ENCODE measurements at regions not wholly inside any gene's neighbourhood (a gene's known extent, or its start where the extent isn't known, plus 50 kb on each side); places are given as distances from the start of the nearest gene placed in this dataset.
A peak's percentile ranks its signal among the peaks of the same experiment; 100 is the strongest.

- no peaks in the 10 kb centered on the region for H3K36me3 ChIP-seq (ENCODE audit: control insufficient read depth in 2 of 2, insufficient read depth in 2 of 2, low read length in 1 of 2)
- no peaks in the 10 kb centered on the region for H3K4me1 ChIP-seq (ENCODE audit: control insufficient read depth in 2 of 2, insufficient read depth in 2 of 2, low read length in 2 of 2)
- no peak overlapping the region for H3K27ac ChIP-seq (ENCODE audit: low read depth in 1 of 2, low read length in 1 of 2)
- WGBS = 95% methylated on average over 14 of the region's 14 CpGs
- no peaks in the 10 kb centered on the region for H3K9me3 ChIP-seq (ENCODE audit: control insufficient read depth in 2 of 2, insufficient read depth in 1 of 2, low read length in 1 of 2)
- no peak for DNase-seq (ENCODE audit: low read depth in 6 of 9, low spot score in 9 of 9)
- H3K4me3 ChIP-seq (ENCODE audit: low read length in 2 of 2) = no peak overlapping the region
- no peaks in the 10 kb centered on the region for H3K27me3 ChIP-seq (ENCODE audit: control insufficient read depth in 2 of 2, insufficient read depth in 1 of 2, low read length in 1 of 2)
These were observed 185.6 kb downstream of the INSC start for GRCh38 chr11:15300341-15300740.

GRCh38 chr11:15307619-15308024 lies 192.9 kb downstream of the INSC start:
- H3K4me3 ChIP-seq (ENCODE audit: low read length in 2 of 2) = no peak overlapping the region
- no peak overlapping the region for H3K27ac ChIP-seq (ENCODE audit: low read depth in 1 of 2, low read length in 1 of 2)
- DNase-seq (ENCODE audit: low read depth in 6 of 9, low spot score in 9 of 9) = peak in 3 of 9 donors; percentile 2 to 37 (median 6)
- H3K9me3 ChIP-seq (ENCODE audit: control insufficient read depth in 2 of 2, insufficient read depth in 1 of 2, low read length in 1 of 2) = no peaks in the 10 kb centered on the region
- no peaks in the 10 kb centered on the region for H3K36me3 ChIP-seq (ENCODE audit: control insufficient read depth in 2 of 2, insufficient read depth in 2 of 2, low read length in 1 of 2)
- WGBS = under 1% methylated on average over 4 of the region's 4 CpGs
- no peaks in the 10 kb centered on the region for H3K27me3 ChIP-seq (ENCODE audit: control insufficient read depth in 2 of 2, insufficient read depth in 1 of 2, low read length in 1 of 2)
- peaks cover 0 to 6% of the 10 kb centered on the region in 2 donors for H3K4me1 ChIP-seq (ENCODE audit: control insufficient read depth in 2 of 2, insufficient read depth in 2 of 2, low read length in 2 of 2)

GRCh38 chr11:15308840-15309239 lies 194.1 kb downstream of the INSC start:
- Histone ChIP-seq H3K27me3 (ENCODE audit: control insufficient read depth in 2 of 2, insufficient read depth in 1 of 2, low read length in 1 of 2) (no peaks in the 10 kb centered on the region), H3K27ac (ENCODE audit: low read depth in 1 of 2, low read length in 1 of 2) (no peak overlapping the region), H3K9me3 (ENCODE audit: control insufficient read depth in 2 of 2, insufficient read depth in 1 of 2, low read length in 1 of 2) (no peaks in the 10 kb centered on the region), H3K4me1 (ENCODE audit: control insufficient read depth in 2 of 2, insufficient read depth in 2 of 2, low read length in 2 of 2) (peaks cover 0 to 6% of the 10 kb centered on the region in 2 donors), H3K36me3 (ENCODE audit: control insufficient read depth in 2 of 2, insufficient read depth in 2 of 2, low read length in 1 of 2) (no peaks in the 10 kb centered on the region), H3K4me3 (ENCODE audit: low read length in 2 of 2) (no peak overlapping the region)
- 50% methylated on average over 2 of the region's 2 CpGs for WGBS
- DNase-seq (ENCODE audit: low read depth in 6 of 9, low spot score in 9 of 9) = no peak

GRCh38 chr11:15309296-15309695 lies 194.6 kb downstream of the INSC start:
- Histone ChIP-seq H3K4me3 (ENCODE audit: low read length in 2 of 2) (no peak overlapping the region), H3K27ac (ENCODE audit: low read depth in 1 of 2, low read length in 1 of 2) (no peak overlapping the region), H3K36me3 (ENCODE audit: control insufficient read depth in 2 of 2, insufficient read depth in 2 of 2, low read length in 1 of 2) (no peaks in the 10 kb centered on the region), H3K27me3 (ENCODE audit: control insufficient read depth in 2 of 2, insufficient read depth in 1 of 2, low read length in 1 of 2) (no peaks in the 10 kb centered on the region), H3K9me3 (ENCODE audit: control insufficient read depth in 2 of 2, insufficient read depth in 1 of 2, low read length in 1 of 2) (no peaks in the 10 kb centered on the region), H3K4me1 (ENCODE audit: control insufficient read depth in 2 of 2, insufficient read depth in 2 of 2, low read length in 2 of 2) (peaks cover 0 to 6% of the 10 kb centered on the region in 2 donors)
- DNase-seq (ENCODE audit: low read depth in 6 of 9, low spot score in 9 of 9) = no peak
- 96% methylated on average over 1 of the region's 1 CpG for WGBS

GRCh38 chr11:15313862-15314261 lies 199.1 kb downstream of the INSC start:
- no peak for DNase-seq (ENCODE audit: low read depth in 6 of 9, low spot score in 9 of 9)
- Histone ChIP-seq H3K27ac (ENCODE audit: low read depth in 1 of 2, low read length in 1 of 2) (no peak overlapping the region), H3K4me3 (ENCODE audit: low read length in 2 of 2) (no peak overlapping the region), H3K36me3 (ENCODE audit: control insufficient read depth in 2 of 2, insufficient read depth in 2 of 2, low read length in 1 of 2) (no peaks in the 10 kb centered on the region), H3K27me3 (ENCODE audit: control insufficient read depth in 2 of 2, insufficient read depth in 1 of 2, low read length in 1 of 2) (no peaks in the 10 kb centered on the region), H3K4me1 (ENCODE audit: control insufficient read depth in 2 of 2, insufficient read depth in 2 of 2, low read length in 2 of 2) (no peaks in the 10 kb centered on the region), H3K9me3 (ENCODE audit: control insufficient read depth in 2 of 2, insufficient read depth in 1 of 2, low read length in 1 of 2) (no peaks in the 10 kb centered on the region)
- WGBS = 95% methylated on average over 2 of the region's 2 CpGs

- WGBS = 90% methylated on average over 9 of the region's 9 CpGs
- no peak overlapping the region for H3K4me3 ChIP-seq (ENCODE audit: low read length in 2 of 2)
- no peaks in the 10 kb centered on the region for H3K9me3 ChIP-seq (ENCODE audit: control insufficient read depth in 2 of 2, insufficient read depth in 1 of 2, low read length in 1 of 2)
- no peaks in the 10 kb centered on the region for H3K4me1 ChIP-seq (ENCODE audit: control insufficient read depth in 2 of 2, insufficient read depth in 2 of 2, low read length in 2 of 2)
- no peaks in the 10 kb centered on the region for H3K36me3 ChIP-seq (ENCODE audit: control insufficient read depth in 2 of 2, insufficient read depth in 2 of 2, low read length in 1 of 2)
- DNase-seq (ENCODE audit: low read depth in 6 of 9, low spot score in 9 of 9) = no peak
- H3K27me3 ChIP-seq (ENCODE audit: control insufficient read depth in 2 of 2, insufficient read depth in 1 of 2, low read length in 1 of 2) = no peaks in the 10 kb centered on the region
- no peak overlapping the region for H3K27ac ChIP-seq (ENCODE audit: low read depth in 1 of 2, low read length in 1 of 2)
These were observed 204.1 kb downstream of the INSC start for GRCh38 chr11:15318814-15319213.

- no peaks in the 10 kb centered on the region for H3K27me3 ChIP-seq (ENCODE audit: control insufficient read depth in 2 of 2, insufficient read depth in 1 of 2, low read length in 1 of 2)
- H3K4me3 ChIP-seq (ENCODE audit: low read length in 2 of 2) = no peak overlapping the region
- WGBS = 87% methylated on average over 2 of the region's 2 CpGs
- H3K36me3 ChIP-seq (ENCODE audit: control insufficient read depth in 2 of 2, insufficient read depth in 2 of 2, low read length in 1 of 2) = no peaks in the 10 kb centered on the region
- DNase-seq (ENCODE audit: low read depth in 6 of 9, low spot score in 9 of 9) = no peak
- no peaks in the 10 kb centered on the region for H3K4me1 ChIP-seq (ENCODE audit: control insufficient read depth in 2 of 2, insufficient read depth in 2 of 2, low read length in 2 of 2)
- H3K27ac ChIP-seq (ENCODE audit: low read depth in 1 of 2, low read length in 1 of 2) = no peak overlapping the region
- H3K9me3 ChIP-seq (ENCODE audit: control insufficient read depth in 2 of 2, insufficient read depth in 1 of 2, low read length in 1 of 2) = no peaks in the 10 kb centered on the region
These were observed 211.8 kb downstream of the INSC start for GRCh38 chr11:15326520-15326919.

- no peaks in the 10 kb centered on the region for H3K4me1 ChIP-seq (ENCODE audit: control insufficient read depth in 2 of 2, insufficient read depth in 2 of 2, low read length in 2 of 2)
- no peak overlapping the region for H3K27ac ChIP-seq (ENCODE audit: low read depth in 1 of 2, low read length in 1 of 2)
- DNase-seq (ENCODE audit: low read depth in 6 of 9, low spot score in 9 of 9) = peak in 2 of 9 donors; percentile 2 to 10
These were observed 213.1 kb downstream of the INSC start for GRCh38 chr11:15327786-15328231.

DNA sequence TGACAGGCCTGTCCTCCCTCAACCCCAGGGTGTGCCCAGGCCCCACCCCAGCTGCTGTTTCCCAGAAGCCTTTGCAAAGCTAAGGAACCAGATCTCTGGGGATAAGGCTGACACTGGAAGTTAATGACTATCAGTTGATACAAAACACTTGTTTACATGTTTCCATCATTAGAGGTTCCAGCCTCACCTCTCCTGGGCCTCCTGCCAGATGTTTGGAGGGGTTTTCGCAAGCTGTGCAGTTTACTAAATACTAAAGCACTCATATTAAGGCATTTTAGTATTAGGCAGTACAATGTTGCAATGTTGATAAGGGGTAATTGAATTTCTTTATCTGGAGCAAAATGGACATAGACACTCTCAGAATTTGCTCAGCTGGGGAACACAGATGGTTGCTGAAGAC lies 218.7 kb downstream of the INSC start:
- no peaks in the 10 kb centered on the region for H3K4me1 ChIP-seq (ENCODE audit: control insufficient read depth in 2 of 2, insufficient read depth in 2 of 2, low read length in 2 of 2)

More at GRCh38 chr11:15327786-15328231, 213.1 kb downstream of the INSC start:
- WGBS = 70% methylated on average over 4 of the region's 4 CpGs
- H3K27me3 ChIP-seq (ENCODE audit: control insufficient read depth in 2 of 2, insufficient read depth in 1 of 2, low read length in 1 of 2) = no peaks in the 10 kb centered on the region
- no peak overlapping the region for H3K4me3 ChIP-seq (ENCODE audit: low read length in 2 of 2)
- no peaks in the 10 kb centered on the region for H3K9me3 ChIP-seq (ENCODE audit: control insufficient read depth in 2 of 2, insufficient read depth in 1 of 2, low read length in 1 of 2)
- no peaks in the 10 kb centered on the region for H3K36me3 ChIP-seq (ENCODE audit: control insufficient read depth in 2 of 2, insufficient read depth in 2 of 2, low read length in 1 of 2)

GRCh38 chr11:15334766-15335165 lies 220.0 kb downstream of the INSC start:
- Histone ChIP-seq H3K4me1 (ENCODE audit: control insufficient read depth in 2 of 2, insufficient read depth in 2 of 2, low read length in 2 of 2) (no peaks in the 10 kb centered on the region), H3K27ac (ENCODE audit: low read depth in 1 of 2, low read length in 1 of 2) (no peak overlapping the region), H3K4me3 (ENCODE audit: low read length in 2 of 2) (no peak overlapping the region), H3K9me3 (ENCODE audit: control insufficient read depth in 2 of 2, insufficient read depth in 1 of 2, low read length in 1 of 2) (no peaks in the 10 kb centered on the region), H3K27me3 (ENCODE audit: control insufficient read depth in 2 of 2, insufficient read depth in 1 of 2, low read length in 1 of 2) (no peaks in the 10 kb centered on the region), H3K36me3 (ENCODE audit: control insufficient read depth in 2 of 2, insufficient read depth in 2 of 2, low read length in 1 of 2) (no peaks in the 10 kb centered on the region)
- DNase-seq (ENCODE audit: low read depth in 6 of 9, low spot score in 9 of 9) = no peak
- 86% methylated on average over 3 of the region's 3 CpGs for WGBS

More for the DNA sequence above, 218.7 kb downstream of the INSC start:
- no peaks in the 10 kb centered on the region for H3K27me3 ChIP-seq (ENCODE audit: control insufficient read depth in 2 of 2, insufficient read depth in 1 of 2, low read length in 1 of 2)
- H3K9me3 ChIP-seq (ENCODE audit: control insufficient read depth in 2 of 2, insufficient read depth in 1 of 2, low read length in 1 of 2) = no peaks in the 10 kb centered on the region
- H3K36me3 ChIP-seq (ENCODE audit: control insufficient read depth in 2 of 2, insufficient read depth in 2 of 2, low read length in 1 of 2) = no peaks in the 10 kb centered on the region
- H3K27ac ChIP-seq (ENCODE audit: low read depth in 1 of 2, low read length in 1 of 2) = no peak overlapping the region
- no peak overlapping the region for H3K4me3 ChIP-seq (ENCODE audit: low read length in 2 of 2)
- DNase-seq (ENCODE audit: low read depth in 6 of 9, low spot score in 9 of 9) = no peak
- 88% methylated on average over 1 of the region's 1 CpG for WGBS
